ENCODE measurements at regions not wholly inside any gene's neighbourhood (a gene's known extent, or its start where the extent isn't known, plus 50 kb on each side); places are given as distances from the start of the nearest gene placed in this dataset.

DNA sequence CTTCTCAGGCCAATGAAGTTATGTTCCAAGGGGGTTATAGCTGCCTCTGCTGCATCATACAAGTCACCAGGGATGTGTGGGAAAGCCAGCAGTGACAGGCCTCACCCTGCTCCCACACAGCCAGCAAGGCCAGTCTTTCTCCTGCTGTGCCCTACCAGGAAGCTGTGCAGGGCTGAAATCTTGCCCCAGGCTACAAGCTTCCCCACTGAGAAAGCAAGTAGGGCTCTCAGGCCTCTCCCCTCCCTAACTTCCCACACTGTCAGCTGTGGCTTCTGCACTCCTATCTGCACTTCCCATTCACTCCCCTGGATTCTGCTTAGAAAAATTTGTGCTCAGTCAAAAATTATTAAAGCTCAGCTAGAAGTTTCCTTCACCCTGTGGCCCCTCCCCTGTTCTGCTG lies 611.2 kb upstream of the ZNF608 start:
- no peak overlapping the region for H3K4me3 Mint-ChIP-seq
- no peak for ATAC-seq (replicated peaks in 1 of 4)
- H3K27ac Mint-ChIP-seq = no peak overlapping the region
- Histone ChIP-seq H3K36me3 (ENCODE audit: control insufficient read depth in 2 of 2, extremely low read depth in 1 of 2, insufficient read depth in 1 of 2, low read length in 1 of 2) (no peaks in the 10 kb centered on the region), H3K4me3 (ENCODE audit: control insufficient read depth in 1 of 2, extremely low read depth in 1 of 2, low read length in 1 of 2) (no peak overlapping the region), H3K27ac (ENCODE audit: low read length) (no peak overlapping the region), H3K4me1 (ENCODE audit: control insufficient read depth in 1 of 2, extremely low read depth in 1 of 2, insufficient read depth in 2 of 2, low read length in 2 of 2) (no peaks in the 10 kb centered on the region), H3K27me3 (replicated peaks in 1 of 2; ENCODE audit: control insufficient read depth in 2 of 2, extremely low read depth in 1 of 2, insufficient read depth in 2 of 2, low read length in 1 of 2) (no peaks in the 10 kb centered on the region), H3K9me3 (no peaks in the 10 kb centered on the region)
- H3K4me1 Mint-ChIP-seq = no peaks in the 10 kb centered on the region
- ChIA-PET CTCF (no interaction called here), POLR2A (no interaction called here)
- H3K36me3 Mint-ChIP-seq = no peaks in the 10 kb centered on the region
- H3K27me3 Mint-ChIP-seq = no peaks in the 10 kb centered on the region
- no peak for DNase-seq
- H3K9me3 Mint-ChIP-seq = peaks cover 12 to 40% (median 29%) of the 10 kb centered on the region in 3 donors

DNA sequence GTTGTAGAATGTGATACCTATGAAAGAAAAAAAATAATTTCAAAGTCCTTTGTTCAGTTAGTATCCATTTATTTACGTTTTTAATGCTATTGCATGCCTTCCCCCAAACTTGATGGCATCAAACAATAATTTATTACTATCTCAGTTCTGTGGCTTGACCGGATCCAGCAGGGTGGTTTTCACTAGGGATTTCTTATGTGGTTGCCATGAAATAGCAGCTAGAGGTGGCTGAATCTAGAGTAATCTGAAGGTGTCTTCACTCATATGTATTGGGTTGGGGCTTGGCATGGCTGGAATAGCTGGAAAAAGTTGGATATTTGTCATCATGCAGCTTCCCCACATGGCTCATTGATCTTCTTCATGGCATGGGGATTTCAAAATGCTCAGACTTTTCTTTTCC lies 619.3 kb upstream of the ZNF608 start:
- peaks cover 5 to 9% (median 9%) of the 10 kb centered on the region in 3 donors for H3K9me3 Mint-ChIP-seq
- H3K36me3 ChIP-seq (ENCODE audit: control insufficient read depth in 2 of 2, extremely low read depth in 1 of 2, insufficient read depth in 1 of 2, low read length in 1 of 2) = no peaks in the 10 kb centered on the region
- no peaks in the 10 kb centered on the region for H3K36me3 Mint-ChIP-seq
- H3K4me1 ChIP-seq (ENCODE audit: control insufficient read depth in 1 of 2, extremely low read depth in 1 of 2, insufficient read depth in 2 of 2, low read length in 2 of 2) = no peaks in the 10 kb centered on the region
- CTCF ChIA-PET = no interaction called here
- POLR2A ChIA-PET = interaction anchor here in 1 of 2 donors (0.6 kb wide), 1 partner anchor 208 kb away, joined by 3 read pairs; no protein-coding TSS in a partner anchor
- no peak overlapping the region for H3K27ac Mint-ChIP-seq
- no peaks in the 10 kb centered on the region for H3K4me1 Mint-ChIP-seq
- no peak overlapping the region for H3K4me3 Mint-ChIP-seq
- no peak overlapping the region for H3K4me3 ChIP-seq (ENCODE audit: control insufficient read depth in 1 of 2, extremely low read depth in 1 of 2, low read length in 1 of 2)
- no peaks in the 10 kb centered on the region for H3K9me3 ChIP-seq
- no peaks in the 10 kb centered on the region for H3K27me3 Mint-ChIP-seq
- no CpG with 5 or more reads among the region's 2 CpGs for WGBS (ENCODE audit: insufficient coverage)
- no peaks in the 10 kb centered on the region for H3K27me3 ChIP-seq (replicated peaks in 1 of 2; ENCODE audit: control insufficient read depth in 2 of 2, extremely low read depth in 1 of 2, insufficient read depth in 2 of 2, low read length in 1 of 2)
- ATAC-seq (replicated peaks in 1 of 4) (no peak), DNase-seq (no peak)
- no peak overlapping the region for H3K27ac ChIP-seq (ENCODE audit: low read length)

DNA sequence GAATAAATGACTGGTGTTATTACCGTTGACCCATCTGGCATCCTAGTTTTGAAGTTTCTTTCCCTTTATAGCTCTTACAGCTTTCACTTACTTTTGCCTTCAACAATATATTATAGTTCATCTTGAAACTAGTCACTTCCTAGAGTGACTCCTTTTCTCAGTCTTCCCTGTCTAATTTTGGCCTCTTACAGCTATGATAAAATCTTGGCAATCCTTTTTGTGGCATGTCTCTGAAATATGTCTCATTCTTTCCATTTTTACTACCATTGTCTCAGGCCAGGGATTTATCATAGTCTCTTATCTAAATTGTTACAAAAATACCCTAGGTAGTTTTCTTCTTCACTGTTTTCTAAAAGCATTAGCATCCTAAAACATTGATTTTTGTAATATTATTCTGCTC lies 621.3 kb upstream of the ZNF608 start:
- no peaks in the 10 kb centered on the region for H3K27me3 Mint-ChIP-seq
- H3K4me1 ChIP-seq (ENCODE audit: control insufficient read depth in 1 of 2, extremely low read depth in 1 of 2, insufficient read depth in 2 of 2, low read length in 2 of 2) = no peaks in the 10 kb centered on the region
- POLR2A ChIA-PET = no interaction called here
- WGBS (ENCODE audit: insufficient coverage) = 100% methylated on average over 1 of the region's 1 CpG
- no peaks in the 10 kb centered on the region for H3K9me3 ChIP-seq
- CTCF ChIA-PET = no interaction called here
- no peak for ATAC-seq (replicated peaks in 1 of 4)
- no peak overlapping the region for H3K4me3 ChIP-seq (ENCODE audit: control insufficient read depth in 1 of 2, extremely low read depth in 1 of 2, low read length in 1 of 2)
- H3K27ac Mint-ChIP-seq = no peak overlapping the region
- H3K36me3 Mint-ChIP-seq = no peaks in the 10 kb centered on the region
- no peak for DNase-seq
- H3K27ac ChIP-seq (ENCODE audit: low read length) = no peak overlapping the region
- no peaks in the 10 kb centered on the region for H3K36me3 ChIP-seq (ENCODE audit: control insufficient read depth in 2 of 2, extremely low read depth in 1 of 2, insufficient read depth in 1 of 2, low read length in 1 of 2)
- H3K4me3 Mint-ChIP-seq = no peak overlapping the region
- no peaks in the 10 kb centered on the region for H3K4me1 Mint-ChIP-seq
- peaks cover 5 to 14% (median 9%) of the 10 kb centered on the region in 3 donors for H3K9me3 Mint-ChIP-seq
- H3K27me3 ChIP-seq (replicated peaks in 1 of 2; ENCODE audit: control insufficient read depth in 2 of 2, extremely low read depth in 1 of 2, insufficient read depth in 2 of 2, low read length in 1 of 2) = no peaks in the 10 kb centered on the region

DNA sequence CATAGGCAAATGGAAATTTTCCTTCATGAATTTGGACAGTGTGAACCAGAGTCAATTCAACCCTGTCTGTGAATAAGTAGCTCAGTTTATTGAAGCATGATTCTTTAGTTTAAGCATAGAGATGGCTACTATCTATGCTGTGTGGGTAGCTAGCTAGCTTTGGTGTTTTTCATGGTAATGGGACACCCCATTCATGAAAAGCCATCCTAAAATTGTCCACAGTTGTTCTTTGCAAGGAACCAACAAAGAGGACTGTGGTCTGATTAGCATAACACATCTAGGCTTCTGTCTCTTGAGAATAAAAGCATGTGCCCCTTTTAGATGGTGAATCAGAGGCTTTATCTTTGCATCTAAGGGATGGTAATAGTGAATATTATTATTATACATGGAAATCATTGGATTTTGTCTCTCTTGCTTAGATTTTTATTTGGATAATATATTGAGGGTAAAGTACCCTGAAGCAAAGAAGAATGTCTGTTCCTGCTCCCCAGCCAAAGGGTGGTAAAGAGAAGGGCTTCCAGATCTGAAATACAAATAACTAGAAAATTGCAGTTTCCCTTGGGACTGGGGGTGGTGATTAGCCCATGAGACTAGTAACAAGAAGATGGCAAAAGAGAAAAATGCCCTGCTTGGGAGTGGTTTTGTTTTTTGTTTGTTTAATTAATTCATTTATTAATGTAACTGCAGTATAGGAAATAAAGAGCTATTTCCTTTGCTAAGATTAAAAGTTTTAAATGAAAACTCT lies 624.2 kb upstream of the ZNF608 start:
- H3K36me3 Mint-ChIP-seq = no peaks in the 10 kb centered on the region
- no peaks in the 10 kb centered on the region for H3K27me3 Mint-ChIP-seq
- Histone ChIP-seq H3K27me3 (replicated peaks in 1 of 2; ENCODE audit: control insufficient read depth in 2 of 2, extremely low read depth in 1 of 2, insufficient read depth in 2 of 2, low read length in 1 of 2) (no peaks in the 10 kb centered on the region), H3K4me3 (ENCODE audit: control insufficient read depth in 1 of 2, extremely low read depth in 1 of 2, low read length in 1 of 2) (no peak overlapping the region), H3K9me3 (no peaks in the 10 kb centered on the region), H3K36me3 (ENCODE audit: control insufficient read depth in 2 of 2, extremely low read depth in 1 of 2, insufficient read depth in 1 of 2, low read length in 1 of 2) (no peaks in the 10 kb centered on the region), H3K4me1 (ENCODE audit: control insufficient read depth in 1 of 2, extremely low read depth in 1 of 2, insufficient read depth in 2 of 2, low read length in 2 of 2) (no peaks in the 10 kb centered on the region), H3K27ac (ENCODE audit: low read length) (no peak overlapping the region)
- ChIA-PET CTCF (interaction anchor here in 1 of 2 donors (0.6 kb wide), 1 partner anchor 573 kb away, joined by 4 read pairs; no protein-coding TSS in a partner anchor), POLR2A (no interaction called here)
- no peaks in the 10 kb centered on the region for H3K4me1 Mint-ChIP-seq
- ATAC-seq (replicated peaks in 1 of 4) (no peak), DNase-seq (no peak)
- H3K9me3 Mint-ChIP-seq = peaks cover 5 to 14% (median 9%) of the 10 kb centered on the region in 3 donors
- H3K4me3 Mint-ChIP-seq = no peak overlapping the region
- no peak overlapping the region for H3K27ac Mint-ChIP-seq

DNA sequence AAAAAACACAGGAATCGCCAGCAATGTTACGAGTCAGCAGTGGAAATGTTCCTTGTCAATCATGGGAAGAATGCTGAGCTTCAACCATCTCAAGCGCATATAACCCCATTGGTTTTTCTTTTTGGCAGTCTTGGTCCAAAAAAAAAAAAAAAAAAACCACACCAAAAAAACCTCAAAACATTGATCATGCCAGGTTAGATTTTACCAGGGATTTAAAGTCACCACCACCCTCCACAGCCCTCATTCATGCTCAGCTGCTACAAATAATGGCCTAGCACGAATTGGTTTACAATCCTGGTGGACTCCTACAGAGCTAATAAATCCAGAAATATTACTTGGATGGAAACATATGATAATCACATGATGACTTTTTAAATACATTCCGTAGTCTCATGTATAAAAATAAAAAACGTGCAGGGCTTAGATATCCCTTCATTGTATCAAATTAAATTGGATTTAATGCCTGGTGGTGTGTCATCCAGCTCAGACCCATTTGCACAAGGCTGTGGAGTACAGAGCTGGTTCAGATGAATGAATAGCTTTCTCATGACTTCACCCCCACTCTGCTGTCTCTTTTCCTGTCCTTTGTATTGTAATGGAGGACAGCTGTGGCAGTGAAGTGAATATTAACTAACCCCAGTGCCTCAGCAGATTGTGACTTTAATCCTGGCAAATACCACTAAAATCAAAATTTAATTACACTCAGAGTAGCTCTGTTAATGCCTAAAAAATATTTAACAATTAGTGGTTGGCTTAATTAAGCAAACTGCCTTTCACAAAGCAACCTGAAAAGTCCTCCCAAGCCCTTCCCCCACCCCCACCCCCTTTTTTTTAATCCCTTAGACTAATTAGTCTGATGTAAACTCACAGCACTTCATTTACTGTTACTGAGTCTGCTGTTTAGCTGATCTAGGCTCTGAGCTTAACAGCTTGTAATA lies 626.5 kb upstream of the ZNF608 start:
- ATAC-seq (replicated peaks in 1 of 4) (no peak), DNase-seq (no peak)
- no peaks in the 10 kb centered on the region for H3K36me3 ChIP-seq (ENCODE audit: control insufficient read depth in 2 of 2, extremely low read depth in 1 of 2, insufficient read depth in 1 of 2, low read length in 1 of 2)
- Mint-ChIP-seq H3K4me1 (no peaks in the 10 kb centered on the region), H3K9me3 (peaks cover 1 to 7% (median 3%) of the 10 kb centered on the region in 3 donors), H3K4me3 (no peak overlapping the region), H3K27ac (no peak overlapping the region), H3K27me3 (no peaks in the 10 kb centered on the region), H3K36me3 (no peaks in the 10 kb centered on the region)
- ChIA-PET POLR2A (interaction anchor here in 1 of 2 donors (0.8 to 0.9 kb wide), 2 partner anchors 16 to 74 kb away, joined by 5 to 22 read pairs; no protein-coding TSS in a partner anchor), CTCF (no interaction called here)
- no peaks in the 10 kb centered on the region for H3K4me1 ChIP-seq (ENCODE audit: control insufficient read depth in 1 of 2, extremely low read depth in 1 of 2, insufficient read depth in 2 of 2, low read length in 2 of 2)
- H3K9me3 ChIP-seq = no peaks in the 10 kb centered on the region
- 79% methylated on average over 3 of the region's 6 CpGs for WGBS (ENCODE audit: insufficient coverage)
- H3K4me3 ChIP-seq (ENCODE audit: control insufficient read depth in 1 of 2, extremely low read depth in 1 of 2, low read length in 1 of 2) = no peak overlapping the region
- no peak overlapping the region for H3K27ac ChIP-seq (ENCODE audit: low read length)
- H3K27me3 ChIP-seq (replicated peaks in 1 of 2; ENCODE audit: control insufficient read depth in 2 of 2, extremely low read depth in 1 of 2, insufficient read depth in 2 of 2, low read length in 1 of 2) = no peaks in the 10 kb centered on the region

DNA sequence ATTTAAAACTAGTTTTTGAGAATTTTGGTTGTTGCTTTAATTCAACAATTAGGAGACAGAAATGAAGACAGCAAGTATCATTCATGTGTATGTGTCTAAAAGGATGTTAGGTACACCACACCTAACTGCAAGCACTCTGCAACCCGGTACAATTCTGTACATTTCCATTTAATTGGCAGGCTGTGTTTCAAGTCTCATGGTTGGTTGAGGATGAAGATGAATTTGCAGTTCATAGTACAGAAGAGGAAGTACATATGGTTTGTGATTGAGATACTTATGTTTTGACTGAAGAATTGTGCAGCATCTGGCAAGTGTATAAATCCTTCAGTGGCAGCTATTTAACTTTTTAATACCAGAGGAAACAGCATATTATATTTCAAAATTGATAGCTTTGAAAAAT lies 628.7 kb upstream of the ZNF608 start:
- CTCF ChIA-PET = no interaction called here
- POLR2A ChIA-PET = no interaction called here
- H3K27ac Mint-ChIP-seq = no peak overlapping the region
- Histone ChIP-seq H3K4me3 (ENCODE audit: control insufficient read depth in 1 of 2, extremely low read depth in 1 of 2, low read length in 1 of 2) (no peak overlapping the region), H3K9me3 (no peaks in the 10 kb centered on the region), H3K27me3 (replicated peaks in 1 of 2; ENCODE audit: control insufficient read depth in 2 of 2, extremely low read depth in 1 of 2, insufficient read depth in 2 of 2, low read length in 1 of 2) (no peaks in the 10 kb centered on the region), H3K4me1 (ENCODE audit: control insufficient read depth in 1 of 2, extremely low read depth in 1 of 2, insufficient read depth in 2 of 2, low read length in 2 of 2) (no peaks in the 10 kb centered on the region), H3K36me3 (ENCODE audit: control insufficient read depth in 2 of 2, extremely low read depth in 1 of 2, insufficient read depth in 1 of 2, low read length in 1 of 2) (no peaks in the 10 kb centered on the region), H3K27ac (ENCODE audit: low read length) (no peak overlapping the region)
- H3K27me3 Mint-ChIP-seq = no peaks in the 10 kb centered on the region
- DNase-seq = no peak
- no peaks in the 10 kb centered on the region for H3K4me1 Mint-ChIP-seq
- no peak overlapping the region for H3K4me3 Mint-ChIP-seq
- H3K9me3 Mint-ChIP-seq = peaks cover 0 to 5% (median 3%) of the 10 kb centered on the region in 3 donors
- no peak for ATAC-seq (replicated peaks in 1 of 4)
- WGBS (ENCODE audit: insufficient coverage) = no CpG with 5 or more reads among the region's 1 CpG
- no peaks in the 10 kb centered on the region for H3K36me3 Mint-ChIP-seq

Data from T-cell (primary cell).